Loucy (cell line): ENCODE measurements at regions not wholly inside any gene's neighbourhood (a gene's known extent, or its start where the extent isn't known, plus 50 kb on each side); places are given as distances from the start of the nearest gene placed in this dataset.
"Not testable (repeated sequence)": the region's sequence is repeated elsewhere in the genome, so short reads cannot be mapped to it uniquely, and the experiment has no call there.

Source experiments
- H2AFZ ChIP-seq: fragments of 200-600 bp; sonication (generic); 2 replicates; pipeline ENCODE4 v1.6.0; 2016; ENCODE audit warnings: antibody characterized with exemption, mild to moderate bottlenecking, low read length, moderate library complexity
- H3F3A ChIP-seq: fragments of 200-600 bp; 2 replicates; pipeline ENCODE4 v1.6.0; 2016; ENCODE audit warnings: antibody characterized with exemption, low read depth, mild to moderate bottlenecking
- H3K27me3 ChIP-seq: fragments of 200-600 bp; sonication (generic); 2 replicates; pipeline ENCODE4 v1.6.1; 2014; ENCODE audit warnings: low read length, mild to moderate bottlenecking; ENCODE audit not compliant: insufficient read depth, poor library complexity, severe bottlenecking
- H3K36me3 ChIP-seq: fragments of 200-600 bp; sonication (generic); 2 replicates; pipeline ENCODE4 v1.6.1; 2016; ENCODE audit warnings: low read length; ENCODE audit not compliant: insufficient read depth
- H3K4me1 ChIP-seq: fragments of 200-600 bp; sonication (generic); 2 replicates; pipeline ENCODE4 v1.5.1; 2014; ENCODE audit warnings: low read length, mild to moderate bottlenecking; ENCODE audit not compliant: insufficient read depth, poor library complexity, severe bottlenecking
- H3K4me2 ChIP-seq: fragments of 200-600 bp; sonication (generic); 2 replicates; pipeline ENCODE4 v1.6.0; 2014; ENCODE audit warnings: antibody characterized with exemption, low read length, low read depth, mild to moderate bottlenecking; ENCODE audit not compliant: poor library complexity, severe bottlenecking
- H3K4me3 ChIP-seq: fragments of 200-600 bp; sonication (generic); 2 replicates; pipeline ENCODE4 v1.5.1; 2014; ENCODE audit warnings: low read length, mild to moderate bottlenecking, mixed read lengths; ENCODE audit not compliant: poor library complexity, severe bottlenecking
- H3K79me2 ChIP-seq: fragments of 200-600 bp; sonication (generic); 2 replicates; pipeline ENCODE4 v1.6.1; 2014; ENCODE audit warnings: low read length; ENCODE audit not compliant: insufficient read depth
- H3K9ac ChIP-seq: fragments of 200-600 bp; sonication (generic); 2 replicates; pipeline ENCODE4 v1.6.0; 2014; ENCODE audit warnings: mild to moderate bottlenecking, low read depth, low read length, moderate library complexity; ENCODE audit not compliant: poor library complexity, severe bottlenecking
- H3K9me2 ChIP-seq: fragments of 200-600 bp; sonication (generic); replicated peaks from 2 replicates; pipeline ENCODE4 v1.6.1; 2016; ENCODE audit warnings: low read depth, low read length, mixed read lengths
- H3K9me3 ChIP-seq: fragments of 200-600 bp; sonication (generic); 2 replicates; pipeline ENCODE4 v1.6.1; 2014; ENCODE audit warnings: mild to moderate bottlenecking, antibody characterized with exemption, low read length, low read depth; ENCODE audit not compliant: insufficient read depth
- H4K20me1 ChIP-seq: fragments of 200-600 bp; sonication (generic); 2 replicates; pipeline ENCODE4 v1.6.0; 2014; ENCODE audit warnings: antibody characterized with exemption, low read length, mild to moderate bottlenecking; ENCODE audit not compliant: insufficient read depth, poor library complexity, severe bottlenecking
- EZH2phosphoT487 ChIP-seq: fragments of 200-600 bp; IDR thresholded peaks from 2 replicates; pipeline ENCODE4 v1.6.1; 2018; ENCODE audit warnings: antibody characterized with exemption, mild to moderate bottlenecking, moderate library complexity, borderline replicate concordance
- TF ChIP-seq, protein P1 (sequence below): fragments of 200-600 bp; sonication (generic); conservative IDR thresholded peaks from 2 replicates; pipeline ENCODE4 v1.5.1; 2014; ENCODE audit warnings: mild to moderate bottlenecking, antibody characterized with exemption, low read length

DNA sequence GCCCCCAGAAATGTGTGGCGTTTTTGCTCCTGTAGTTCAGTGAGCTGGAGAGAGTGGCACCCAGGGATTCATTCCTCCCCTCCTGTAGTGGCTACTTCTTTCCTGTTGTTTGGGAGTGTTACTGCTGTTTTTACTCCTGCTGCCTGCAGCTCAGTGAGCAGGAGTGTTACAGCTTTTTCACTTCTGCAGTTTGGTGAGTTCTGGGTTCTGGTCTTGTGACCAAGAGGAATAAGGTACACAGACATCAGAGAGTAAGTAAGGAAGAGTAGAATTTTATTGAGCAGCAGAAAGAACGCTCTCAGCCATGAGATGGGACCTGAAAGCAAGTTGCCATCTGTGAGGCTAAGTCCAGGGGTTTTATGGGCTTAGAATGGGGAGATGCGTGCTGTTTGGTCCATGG lies 966.3 kb upstream of the CITED2 start:
- Histone ChIP-seq H2AFZ (no peak overlapping the region), H3K9me3 (no peaks in the 10 kb centered on the region; the same call in 1 of the 2 replicates), H4K20me1 (no peaks in the 10 kb centered on the region), H3K4me2 (no peak overlapping the region), H3K27me3 (no peaks in the 10 kb centered on the region), H3F3A (no peaks in the 10 kb centered on the region), H3K79me2 (no peaks in the 10 kb centered on the region), H3K9ac (no peak overlapping the region), H3K4me3 (no peak overlapping the region), H3K4me1 (no peaks in the 10 kb centered on the region), H3K9me2 (no peaks in the 10 kb centered on the region), H3K36me3 (no peaks in the 10 kb centered on the region)
- TF ChIP-seq EZH2phosphoT487: no peak
- TF ChIP-seq, protein P1, sequence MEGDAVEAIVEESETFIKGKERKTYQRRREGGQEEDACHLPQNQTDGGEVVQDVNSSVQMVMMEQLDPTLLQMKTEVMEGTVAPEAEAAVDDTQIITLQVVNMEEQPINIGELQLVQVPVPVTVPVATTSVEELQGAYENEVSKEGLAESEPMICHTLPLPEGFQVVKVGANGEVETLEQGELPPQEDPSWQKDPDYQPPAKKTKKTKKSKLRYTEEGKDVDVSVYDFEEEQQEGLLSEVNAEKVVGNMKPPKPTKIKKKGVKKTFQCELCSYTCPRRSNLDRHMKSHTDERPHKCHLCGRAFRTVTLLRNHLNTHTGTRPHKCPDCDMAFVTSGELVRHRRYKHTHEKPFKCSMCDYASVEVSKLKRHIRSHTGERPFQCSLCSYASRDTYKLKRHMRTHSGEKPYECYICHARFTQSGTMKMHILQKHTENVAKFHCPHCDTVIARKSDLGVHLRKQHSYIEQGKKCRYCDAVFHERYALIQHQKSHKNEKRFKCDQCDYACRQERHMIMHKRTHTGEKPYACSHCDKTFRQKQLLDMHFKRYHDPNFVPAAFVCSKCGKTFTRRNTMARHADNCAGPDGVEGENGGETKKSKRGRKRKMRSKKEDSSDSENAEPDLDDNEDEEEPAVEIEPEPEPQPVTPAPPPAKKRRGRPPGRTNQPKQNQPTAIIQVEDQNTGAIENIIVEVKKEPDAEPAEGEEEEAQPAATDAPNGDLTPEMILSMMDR: no peak

DNA sequence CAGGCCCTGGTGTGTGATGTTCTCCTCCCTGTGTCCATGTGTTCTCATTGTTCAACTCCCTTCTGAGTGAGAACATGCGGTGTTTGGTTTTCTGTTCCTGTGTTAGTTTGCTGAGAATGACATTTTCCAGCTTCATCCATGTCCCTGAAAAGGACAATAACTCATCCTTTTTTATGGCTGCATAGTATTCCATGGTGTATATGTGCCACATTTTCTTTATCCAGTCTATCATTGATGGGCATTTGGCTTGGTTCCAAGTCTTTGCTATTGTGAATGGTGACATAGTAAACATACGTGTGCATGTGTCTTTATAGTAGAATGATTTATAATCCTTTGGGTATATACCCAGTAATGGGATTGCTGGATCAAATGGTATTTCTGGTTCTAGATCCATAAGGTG lies 964.6 kb upstream of the CITED2 start:
- not testable (repeated sequence) for H3K4me1 ChIP-seq, H3K4me2 ChIP-seq, H3K9ac ChIP-seq, H3K4me3 ChIP-seq, H3K9me3 ChIP-seq, H3K9me2 ChIP-seq, H3K79me2 ChIP-seq, H3K36me3 ChIP-seq, H3F3A ChIP-seq, H2AFZ ChIP-seq, H4K20me1 ChIP-seq, H3K27me3 ChIP-seq

GRCh38 chr6:140321891-140322290 lies 947.4 kb upstream of the CITED2 start:
- H2AFZ ChIP-seq: no peak overlapping the region

More at GRCh38 chr6:140321891-140322290, 947.4 kb upstream of the CITED2 start:
- no peaks in the 10 kb centered on the region for H3K27me3 ChIP-seq
- no peaks in the 10 kb centered on the region for H3K9me2 ChIP-seq
- H3K4me3 ChIP-seq: no peak overlapping the region
- H3F3A ChIP-seq: no peaks in the 10 kb centered on the region
- no peaks in the 10 kb centered on the region for H3K9me3 ChIP-seq
- H3K4me1 ChIP-seq: no peaks in the 10 kb centered on the region
- no peak overlapping the region for H3K4me2 ChIP-seq
- H3K79me2 ChIP-seq: no peaks in the 10 kb centered on the region
- no peaks in the 10 kb centered on the region for H4K20me1 ChIP-seq
- H3K36me3 ChIP-seq: no peaks in the 10 kb centered on the region
- H3K9ac ChIP-seq: no peak overlapping the region
- TF ChIP-seq, protein P1: no peak
- TF ChIP-seq EZH2phosphoT487: no peak
